ENCODE measurements at regions not wholly inside any gene's neighbourhood (a gene's known extent, or its start where the extent isn't known, plus 50 kb on each side); places are given as distances from the start of the nearest gene placed in this dataset.

GRCh38 chr13:80133631-80134261 lies 207.2 kb downstream of the SPRY2 start:
- DNase-seq (ENCODE audit: low read depth in 2 of 3, low spot score in 2 of 3) = no peak

DNA sequence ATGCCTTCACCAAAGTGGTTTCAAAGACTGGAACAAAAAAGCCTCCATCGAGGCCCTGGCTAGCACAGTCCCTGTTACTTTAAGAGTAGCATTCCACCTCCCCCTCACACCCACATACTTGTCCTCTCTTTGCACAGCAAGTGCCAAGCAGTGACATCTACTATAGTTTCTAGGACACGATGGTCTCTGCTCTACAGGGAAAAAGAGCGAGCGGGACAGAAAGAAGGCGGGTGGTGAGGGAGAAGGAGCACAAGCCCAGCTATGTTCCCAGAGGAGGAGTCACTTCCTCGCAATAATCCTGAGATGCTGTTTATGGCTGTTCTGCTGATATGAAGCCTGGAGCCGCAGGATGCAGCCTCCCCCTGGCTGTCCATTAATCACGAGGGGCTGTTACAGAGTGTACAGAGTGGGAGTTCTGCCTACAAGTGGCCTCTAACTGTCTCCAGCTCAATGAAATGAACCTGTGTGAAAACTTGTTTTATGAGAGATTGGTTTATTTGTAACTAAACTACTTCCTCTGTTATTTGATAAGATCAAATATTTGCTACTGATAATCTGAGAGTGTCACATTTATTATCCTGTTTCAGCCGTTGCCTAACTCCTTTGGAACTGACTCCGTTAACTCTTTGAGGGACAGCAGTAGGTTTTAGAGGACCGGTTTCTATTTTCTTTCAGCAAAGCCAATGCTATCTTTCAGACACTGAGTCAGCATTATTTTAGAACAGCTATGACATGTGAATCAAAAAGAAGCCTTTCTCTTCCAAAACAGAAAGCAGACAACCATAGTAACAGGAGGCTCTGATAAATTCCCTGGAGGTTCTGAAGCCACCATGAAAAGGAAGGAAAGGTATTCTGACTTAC lies 208.0 kb downstream of the SPRY2 start:
- no peak for DNase-seq (ENCODE audit: low read depth in 2 of 3, low spot score in 2 of 3)

- no peak for DNase-seq (ENCODE audit: low read depth in 2 of 3, low spot score in 2 of 3)
Observed at GRCh38 chr13:80131204-80131603, 209.7 kb downstream of the SPRY2 start.

DNA sequence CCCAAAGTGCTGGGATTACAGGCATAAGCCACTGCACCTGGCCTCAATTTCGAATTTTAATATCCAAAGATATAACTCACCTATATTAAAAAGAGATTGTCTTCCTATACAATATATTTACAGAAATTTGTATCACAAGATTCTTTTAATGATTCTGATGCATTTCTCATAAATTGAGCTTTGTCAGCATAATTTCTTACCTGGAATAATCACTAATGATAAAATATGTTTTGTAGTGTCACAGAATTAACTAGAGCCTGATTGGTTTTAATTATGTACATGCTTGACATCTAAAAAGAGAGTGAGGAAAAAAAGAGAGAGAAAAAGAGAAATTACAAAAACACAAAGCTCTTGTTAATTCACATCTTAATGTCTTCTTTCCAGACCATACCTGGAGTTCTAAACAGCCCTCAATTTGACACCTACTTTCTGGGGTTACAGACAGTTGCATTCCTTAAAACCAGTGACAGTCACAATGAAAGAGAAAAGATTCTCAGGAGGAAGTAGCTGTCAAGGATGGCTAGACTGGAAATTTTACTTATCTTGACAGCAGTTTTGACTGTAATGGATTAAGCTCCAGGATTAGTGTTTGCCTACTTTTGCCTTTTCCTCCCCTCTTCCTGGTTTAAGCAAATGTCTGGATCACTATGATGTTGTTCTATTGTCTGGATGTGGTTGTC lies 214.4 kb downstream of the SPRY2 start:
- no peak for DNase-seq (ENCODE audit: low read depth in 2 of 3, low spot score in 2 of 3)

- DNase-seq (ENCODE audit: low read depth in 2 of 3, low spot score in 2 of 3) = no peak
Observed at GRCh38 chr13:80123945-80124344, 217.0 kb downstream of the SPRY2 start.

DNA sequence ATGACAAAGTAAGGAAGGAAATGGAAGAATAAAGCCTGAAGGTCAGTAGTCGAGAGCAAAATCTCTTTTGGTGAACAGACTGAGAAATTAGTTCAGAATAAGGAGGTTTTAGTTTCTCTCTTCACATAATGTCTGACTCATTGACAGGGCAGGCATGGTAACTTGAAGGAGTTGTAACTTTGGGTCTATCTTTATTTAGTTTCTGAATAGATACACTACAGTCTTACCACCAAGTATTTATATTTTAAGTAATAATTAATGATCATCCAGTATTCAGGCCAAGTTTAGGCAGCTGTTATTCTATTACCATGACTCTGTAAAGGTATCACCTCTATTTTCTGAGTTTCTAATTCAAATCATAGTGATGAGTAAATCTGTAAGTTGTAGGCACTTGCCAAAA lies 219.9 kb downstream of the SPRY2 start:
- no peak for DNase-seq (ENCODE audit: low read depth in 2 of 3, low spot score in 2 of 3)

DNA sequence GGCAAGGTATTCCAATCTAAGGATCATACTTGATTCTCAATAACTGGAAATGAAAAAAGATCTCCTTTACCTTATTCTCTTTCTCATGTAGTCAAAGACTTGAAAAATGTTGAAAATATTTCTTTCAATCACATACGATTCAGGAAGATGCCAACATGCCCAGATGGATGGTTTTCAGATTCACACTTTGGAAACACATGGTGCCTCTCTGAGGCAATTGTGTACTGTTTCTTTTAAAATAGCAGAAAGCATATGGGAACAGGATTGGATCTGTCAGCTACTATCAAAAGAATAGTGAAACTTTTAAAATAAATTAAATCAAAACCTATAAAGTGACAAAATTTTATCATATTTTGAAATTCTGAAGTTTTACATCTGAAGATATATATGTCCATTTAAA lies 222.4 kb downstream of the SPRY2 start:
- DNase-seq (ENCODE audit: low read depth in 2 of 3, low spot score in 2 of 3) = no peak

- DNase-seq (ENCODE audit: low read depth in 2 of 3, low spot score in 2 of 3) = no peak
Observed at GRCh38 chr13:80118099-80118498, 222.8 kb downstream of the SPRY2 start.

DNA sequence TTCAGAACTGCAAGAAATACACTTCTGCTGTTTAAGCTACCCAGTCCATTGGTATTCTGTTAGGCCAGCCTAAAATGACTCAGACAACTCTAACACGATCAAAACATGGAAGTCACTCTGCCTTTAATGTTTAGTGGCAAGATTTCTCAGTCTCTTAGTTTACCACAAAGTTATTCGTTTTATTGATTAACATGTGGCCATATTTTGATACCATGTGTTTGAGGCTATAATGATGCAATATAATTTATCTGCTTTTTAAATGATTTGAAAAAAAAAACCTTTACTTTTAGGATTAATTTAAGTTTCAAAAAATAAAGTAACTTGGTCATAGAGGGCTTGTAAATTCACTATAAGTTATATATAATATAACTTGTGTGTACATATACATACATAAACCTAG lies 223.4 kb downstream of the SPRY2 start:
- no peak for DNase-seq (ENCODE audit: low read depth in 2 of 3, low spot score in 2 of 3)

GRCh38 chr13:80116107-80116506 lies 224.8 kb downstream of the SPRY2 start:
- DNase-seq (ENCODE audit: low read depth in 2 of 3, low spot score in 2 of 3) = no peak

GRCh38 chr13:80115616-80116015 lies 225.3 kb downstream of the SPRY2 start:
- no peak for DNase-seq (ENCODE audit: low read depth in 2 of 3, low spot score in 2 of 3)

- no peak for DNase-seq (ENCODE audit: low read depth in 2 of 3, low spot score in 2 of 3)
Observed at GRCh38 chr13:80113714-80114454, 227.0 kb downstream of the SPRY2 start.

- no peak for DNase-seq (ENCODE audit: low read depth in 2 of 3, low spot score in 2 of 3)
Observed at GRCh38 chr13:80109303-80109702, 231.6 kb downstream of the SPRY2 start.

DNA sequence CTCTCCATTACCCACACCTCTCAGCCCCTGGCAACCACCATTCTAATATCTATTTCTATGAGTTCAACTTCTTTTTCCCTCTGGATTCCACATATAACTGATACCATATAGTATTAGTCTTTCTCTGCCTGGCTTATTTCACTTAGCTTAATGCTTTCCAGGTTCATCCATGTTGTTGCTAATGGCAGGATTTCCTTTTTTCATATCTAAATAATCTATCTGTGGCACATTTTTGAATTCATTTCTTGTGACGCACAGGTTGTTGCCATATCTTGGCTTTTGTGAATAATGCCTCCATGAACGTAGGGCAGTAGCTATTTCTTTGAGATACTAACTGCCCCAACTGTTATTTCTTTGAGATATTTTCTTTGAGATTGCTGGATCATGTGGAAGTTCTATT lies 235.6 kb downstream of the SPRY2 start:
- no peak for DNase-seq (ENCODE audit: low read depth in 2 of 3, low spot score in 2 of 3)

DNA sequence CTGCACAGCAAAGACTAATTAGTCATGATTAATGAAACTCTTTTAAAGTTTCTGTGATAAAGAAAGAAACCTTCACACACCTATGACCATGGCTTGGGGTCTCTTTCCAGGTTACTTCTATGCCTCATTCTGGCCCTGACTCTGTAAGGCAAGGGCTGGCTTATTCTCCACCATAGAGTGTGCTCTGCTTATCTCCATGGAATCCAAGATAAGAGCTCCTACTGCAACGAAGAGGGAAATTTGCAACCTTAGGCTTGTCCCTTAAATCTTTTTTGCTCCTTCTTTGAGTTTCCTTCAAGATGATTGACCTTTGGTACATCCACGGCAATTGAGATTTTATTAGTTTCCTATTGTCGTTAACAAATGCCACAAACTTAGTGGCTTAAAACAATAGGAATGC lies 239.9 kb downstream of the SPRY2 start:
- DNase-seq (ENCODE audit: low read depth in 2 of 3, low spot score in 2 of 3) = no peak

DNA sequence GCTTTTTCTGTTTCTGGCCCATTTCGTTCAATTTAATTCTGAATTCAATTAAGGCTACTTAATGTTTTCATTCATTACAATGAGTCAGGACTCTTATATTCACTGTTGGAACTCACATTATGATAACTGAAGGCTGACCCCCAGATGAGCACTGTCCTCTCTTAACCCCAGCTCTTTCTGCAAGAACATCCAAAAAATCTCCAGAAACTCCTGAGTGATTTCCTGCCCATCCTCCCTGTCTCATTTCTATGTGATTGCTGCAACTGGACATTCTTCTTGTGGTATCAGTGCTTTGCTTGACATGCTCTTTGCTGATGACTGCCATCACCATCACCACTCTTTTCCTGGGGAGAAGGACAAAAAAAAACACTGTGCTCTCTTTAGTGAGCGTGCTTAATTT lies 240.3 kb downstream of the SPRY2 start:
- DNase-seq (ENCODE audit: low read depth in 2 of 3, low spot score in 2 of 3) = no peak

GRCh38 chr13:80097561-80097960 lies 243.4 kb downstream of the SPRY2 start:
- DNase-seq (ENCODE audit: low read depth in 2 of 3, low spot score in 2 of 3) = no peak

GRCh38 chr13:80096383-80096782 lies 244.5 kb downstream of the SPRY2 start:
- no peak for DNase-seq (ENCODE audit: low read depth in 2 of 3, low spot score in 2 of 3)

- DNase-seq (ENCODE audit: low read depth in 2 of 3, low spot score in 2 of 3) = no peak
Observed at GRCh38 chr13:80094526-80094925, 246.4 kb downstream of the SPRY2 start.

DNA sequence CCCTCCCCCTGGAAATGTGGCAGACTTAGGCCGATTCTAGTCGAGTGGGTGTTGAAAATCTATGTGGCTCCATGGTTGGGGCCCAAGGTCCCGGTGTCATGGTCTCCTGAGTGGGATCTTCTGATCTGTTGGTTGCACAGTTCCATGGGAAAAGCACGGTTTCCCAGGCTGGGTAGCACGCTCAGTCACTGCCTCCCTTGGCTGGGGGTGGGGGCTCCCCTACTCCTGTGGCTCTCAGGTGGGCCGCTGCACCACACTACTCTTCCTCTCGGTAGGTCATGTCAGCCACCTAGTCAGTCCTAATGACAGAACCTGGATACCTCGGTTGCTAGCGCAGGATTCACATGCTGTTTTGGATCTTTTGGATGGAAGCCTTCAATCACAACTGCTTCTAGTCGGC lies 247.0 kb downstream of the SPRY2 start:
- no peak for DNase-seq (ENCODE audit: low read depth in 2 of 3, low spot score in 2 of 3)

DNA sequence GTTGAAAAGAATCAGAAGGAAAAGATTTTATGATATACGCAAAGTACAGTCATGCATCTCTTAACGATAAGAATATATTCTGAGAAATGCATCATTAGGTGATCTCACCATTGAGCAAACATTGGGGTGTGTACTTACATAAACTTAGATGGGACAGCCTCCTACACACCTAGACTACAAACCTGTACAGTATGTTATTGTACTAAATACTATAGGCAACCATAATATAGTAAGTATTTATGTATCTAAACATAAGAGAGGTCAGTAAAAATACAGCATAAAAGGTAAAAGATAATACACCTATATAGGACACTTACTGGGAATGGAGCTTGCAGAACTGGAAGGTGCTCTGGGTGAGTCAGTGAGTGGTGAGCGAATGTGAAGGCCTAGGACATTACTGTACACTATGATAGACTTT lies 254.6 kb downstream of the SPRY2 start:
- DNase-seq (ENCODE audit: low read depth in 2 of 3, low spot score in 2 of 3) = no peak

Measured in activated CD8-positive, alpha-beta memory T cell treated with anti-CD3 and anti-CD28 coated beads for 48 hours (primary cell).